ENCODE measurements at regions not wholly inside any gene's neighbourhood (a gene's known extent, or its start where the extent isn't known, plus 50 kb on each side); places are given as distances from the start of the nearest gene placed in this dataset.
A peak's percentile ranks its signal among the peaks of the same experiment; 100 is the strongest.
"Not testable (repeated sequence)": the region's sequence is repeated elsewhere in the genome, so short reads cannot be mapped to it uniquely, and the experiment has no call there.

- ATAC-seq (no peak), DNase-seq (no peak)
- ChIA-PET POLR2A (no interaction called here), CTCF (interaction anchor here (1.4 kb wide), 1 partner anchor 165 kb away, joined by 4 read pairs; no protein-coding TSS in a partner anchor)
- peaks cover 10% of the 10 kb centered on the region for H3K4me1 Mint-ChIP-seq (ENCODE audit: low read depth)
- H3K4me3 Mint-ChIP-seq = no peak overlapping the region
- H3K27me3 Mint-ChIP-seq (ENCODE audit: low read depth) = no peaks in the 10 kb centered on the region
- no peaks in the 10 kb centered on the region for H3K36me3 Mint-ChIP-seq (ENCODE audit: low read depth)
- no peaks in the 10 kb centered on the region for H3K9me3 Mint-ChIP-seq (ENCODE audit: insufficient read depth)
- H3K27ac Mint-ChIP-seq = no peak overlapping the region
These were observed 162.5 kb downstream of the VEGFA start for GRCh38 chr6:43932259-43933147.

DNA sequence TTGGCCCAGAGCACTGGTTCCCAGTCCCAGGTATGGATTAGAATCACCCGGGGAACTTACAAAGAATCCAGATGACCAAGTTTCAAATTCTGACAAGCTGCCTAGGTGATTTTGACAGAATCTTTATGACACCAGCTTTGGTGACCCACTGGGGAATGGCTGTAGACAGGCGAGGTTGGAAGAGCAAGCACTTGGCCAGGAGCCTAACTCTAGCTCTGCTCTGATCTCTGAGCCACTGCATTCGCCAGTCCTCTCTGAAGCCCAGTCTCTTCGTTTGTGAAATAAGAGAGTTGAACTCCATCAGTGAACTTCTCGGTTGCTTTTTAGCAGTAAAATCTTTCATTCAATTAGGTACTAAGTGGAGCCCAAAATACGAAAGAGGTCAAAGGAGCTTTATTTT, 161.2 kb downstream of the VEGFA start:
- H3K36me3 Mint-ChIP-seq (ENCODE audit: low read depth) = no peaks in the 10 kb centered on the region
- H3K27ac Mint-ChIP-seq = no peak overlapping the region
- no peak for DNase-seq
- no peak for ATAC-seq
- POLR2A ChIA-PET = no interaction called here
- no peak overlapping the region for H3K4me3 Mint-ChIP-seq
- H3K4me1 Mint-ChIP-seq (ENCODE audit: low read depth) = peaks cover 11% of the 10 kb centered on the region
- CTCF ChIA-PET = interaction anchor here (0.8 to 1.4 kb wide), 2 partner anchors 147 to 163 kb away, joined by 3 to 4 read pairs; no protein-coding TSS in a partner anchor
- H3K27me3 Mint-ChIP-seq (ENCODE audit: low read depth) = no peaks in the 10 kb centered on the region
- H3K9me3 Mint-ChIP-seq (ENCODE audit: insufficient read depth) = no peaks in the 10 kb centered on the region

GRCh38 chr6:43930440-43931154, 160.6 kb downstream of the VEGFA start:
- H3K4me3 Mint-ChIP-seq = no peak overlapping the region
- POLR2A ChIA-PET = no interaction called here

DNA sequence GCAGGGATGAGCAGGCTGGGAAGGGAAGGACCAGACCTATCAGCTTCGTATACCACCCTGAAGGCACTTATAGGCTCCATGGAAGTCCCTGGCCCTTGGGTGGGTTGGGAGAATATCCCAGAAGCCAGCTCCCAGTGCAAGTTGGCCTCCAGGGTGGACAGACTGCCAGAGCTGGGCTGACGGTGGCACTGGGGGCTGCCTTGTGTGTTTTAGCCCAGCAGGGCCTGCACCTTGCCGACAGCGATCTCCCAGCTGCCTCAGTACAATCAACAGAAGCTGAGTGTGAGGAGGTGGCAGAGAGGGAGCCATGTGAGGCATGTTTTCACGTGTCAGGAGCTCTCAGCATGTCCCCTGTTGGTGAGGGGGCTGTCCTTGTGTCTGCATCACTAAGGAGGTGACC, 159.5 kb downstream of the VEGFA start:
- H3K4me3 Mint-ChIP-seq = no peak overlapping the region
- peaks cover 18% of the 10 kb centered on the region for H3K4me1 Mint-ChIP-seq (ENCODE audit: low read depth)
- H3K27ac Mint-ChIP-seq = no peak overlapping the region
- peaks cover 3% of the 10 kb centered on the region for H3K27me3 Mint-ChIP-seq (ENCODE audit: low read depth)
- no peak for DNase-seq
- no peak for ATAC-seq
- POLR2A ChIA-PET = no interaction called here
- no peaks in the 10 kb centered on the region for H3K36me3 Mint-ChIP-seq (ENCODE audit: low read depth)
- H3K9me3 Mint-ChIP-seq (ENCODE audit: insufficient read depth) = no peaks in the 10 kb centered on the region
- CTCF ChIA-PET = no interaction called here

More at GRCh38 chr6:43930440-43931154, 160.6 kb downstream of the VEGFA start:
- H3K4me1 Mint-ChIP-seq (ENCODE audit: low read depth) = peaks cover 11% of the 10 kb centered on the region
- no peaks in the 10 kb centered on the region for H3K9me3 Mint-ChIP-seq (ENCODE audit: insufficient read depth)
- DNase-seq = no peak
- no peak overlapping the region for H3K27ac Mint-ChIP-seq
- ATAC-seq = no peak
- H3K27me3 Mint-ChIP-seq (ENCODE audit: low read depth) = peaks cover 1% of the 10 kb centered on the region
- CTCF ChIA-PET = interaction anchor here (0.8 kb wide), 1 partner anchor 148 kb away, joined by 3 read pairs; no protein-coding TSS in a partner anchor
- H3K36me3 Mint-ChIP-seq (ENCODE audit: low read depth) = no peaks in the 10 kb centered on the region

GRCh38 chr6:43927532-43928210, 157.7 kb downstream of the VEGFA start:
- no peak overlapping the region for H3K27ac Mint-ChIP-seq

GRCh38 chr6:43926634-43927531, 156.9 kb downstream of the VEGFA start:
- Mint-ChIP-seq H3K4me3 (no peak overlapping the region), H3K27me3 (ENCODE audit: low read depth) (peaks cover 3% of the 10 kb centered on the region), H3K27ac (no peak overlapping the region), H3K9me3 (ENCODE audit: insufficient read depth) (no peaks in the 10 kb centered on the region), H3K36me3 (ENCODE audit: low read depth) (no peaks in the 10 kb centered on the region), H3K4me1 (ENCODE audit: low read depth) (peaks cover 28% of the 10 kb centered on the region)
- ChIA-PET CTCF (interaction anchor here (1.2 to 1.4 kb wide), 2 partner anchors 26 to 159 kb away, joined by 3 to 4 read pairs; no protein-coding TSS in a partner anchor), POLR2A (interaction anchor here (0.7 kb wide), 1 partner anchor 467 kb away, joined by 3 read pairs; no protein-coding TSS in a partner anchor)
- no peak for DNase-seq
- no peak for ATAC-seq

More at GRCh38 chr6:43927532-43928210, 157.7 kb downstream of the VEGFA start:
- no peak for ATAC-seq
- no peaks in the 10 kb centered on the region for H3K36me3 Mint-ChIP-seq (ENCODE audit: low read depth)
- POLR2A ChIA-PET = no interaction called here
- CTCF ChIA-PET = no interaction called here
- DNase-seq = no peak
- H3K9me3 Mint-ChIP-seq (ENCODE audit: insufficient read depth) = no peaks in the 10 kb centered on the region
- H3K27me3 Mint-ChIP-seq (ENCODE audit: low read depth) = peaks cover 3% of the 10 kb centered on the region
- peaks cover 28% of the 10 kb centered on the region for H3K4me1 Mint-ChIP-seq (ENCODE audit: low read depth)
- H3K4me3 Mint-ChIP-seq = no peak overlapping the region

DNA sequence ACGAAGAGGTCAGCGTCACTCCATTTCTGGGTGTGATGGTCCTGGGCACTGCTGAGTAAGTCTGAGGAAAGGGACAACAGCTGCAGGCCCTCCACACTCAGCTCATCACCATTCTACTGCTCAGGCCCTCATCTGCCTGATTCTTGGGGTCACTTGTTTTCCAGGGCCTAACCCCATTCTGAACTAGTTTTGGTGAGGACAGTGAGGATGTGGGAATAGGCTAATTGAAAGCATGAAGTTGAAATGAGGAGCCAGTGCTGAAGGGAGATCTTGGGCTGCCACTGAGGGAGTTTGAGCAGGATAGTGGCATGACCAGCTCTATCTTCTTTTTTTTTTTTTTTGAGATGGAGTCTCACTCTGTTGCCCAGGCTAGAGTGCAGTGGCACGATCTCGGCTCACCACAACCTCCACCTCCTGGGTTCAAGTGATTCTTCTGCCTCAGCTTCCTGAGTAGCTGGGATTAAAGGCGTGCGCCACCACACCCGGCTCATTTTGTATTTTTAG, 155.7 kb downstream of the VEGFA start:
- H3K4me1 Mint-ChIP-seq (ENCODE audit: low read depth) = peaks cover 28% of the 10 kb centered on the region
- H3K9me3 Mint-ChIP-seq (ENCODE audit: insufficient read depth); ATAC-seq; H3K27ac Mint-ChIP-seq; H3K36me3 Mint-ChIP-seq (ENCODE audit: low read depth); H3K27me3 Mint-ChIP-seq (ENCODE audit: low read depth); POLR2A ChIA-PET; H3K4me3 Mint-ChIP-seq; DNase-seq: not testable (repeated sequence)
- CTCF ChIA-PET = interaction anchor here (1.2 to 2.2 kb wide), 3 partner anchors 27 to 158 kb away, joined by 3 to 5 read pairs (median 4); no protein-coding TSS in a partner anchor

DNA sequence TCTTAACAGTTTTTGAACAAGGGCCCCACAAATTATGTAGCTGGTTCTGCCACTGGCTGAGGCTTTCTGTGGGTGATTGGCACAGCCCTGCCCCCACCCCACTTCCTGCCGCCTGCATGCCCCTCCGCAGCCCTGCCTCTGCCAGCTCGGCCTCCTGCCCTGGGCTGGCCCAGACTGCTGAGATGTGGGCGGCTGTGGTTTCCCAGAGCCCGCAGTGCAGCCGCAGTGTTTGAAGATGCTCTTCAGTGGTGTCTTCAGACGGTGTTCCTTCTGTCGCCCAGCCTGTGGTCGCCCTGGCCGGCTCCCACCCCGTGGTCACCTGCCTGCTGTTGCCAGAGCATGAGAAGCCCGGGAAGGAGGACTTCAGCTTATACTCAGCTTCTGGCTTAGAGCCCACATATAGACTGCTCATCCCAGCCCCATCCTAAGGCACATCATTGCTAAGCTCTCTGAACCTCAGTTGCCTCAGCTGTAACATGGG, 154.3 kb downstream of the VEGFA start:
- Mint-ChIP-seq H3K9me3 (ENCODE audit: insufficient read depth) (no peaks in the 10 kb centered on the region), H3K27me3 (ENCODE audit: low read depth) (peaks cover 16% of the 10 kb centered on the region), H3K27ac (no peak overlapping the region), H3K4me1 (ENCODE audit: low read depth) (peaks cover 28% of the 10 kb centered on the region), H3K36me3 (ENCODE audit: low read depth) (no peaks in the 10 kb centered on the region), H3K4me3 (no peak overlapping the region)
- ATAC-seq (peak; percentile 83), DNase-seq (peak; percentile 68)
- ChIA-PET CTCF (interaction anchor here (0.6 to 2.2 kb wide), 5 partner anchors 10 to 200 kb away, joined by 3 to 5 read pairs (median 4); no protein-coding TSS in a partner anchor), POLR2A (no interaction called here)

DNA sequence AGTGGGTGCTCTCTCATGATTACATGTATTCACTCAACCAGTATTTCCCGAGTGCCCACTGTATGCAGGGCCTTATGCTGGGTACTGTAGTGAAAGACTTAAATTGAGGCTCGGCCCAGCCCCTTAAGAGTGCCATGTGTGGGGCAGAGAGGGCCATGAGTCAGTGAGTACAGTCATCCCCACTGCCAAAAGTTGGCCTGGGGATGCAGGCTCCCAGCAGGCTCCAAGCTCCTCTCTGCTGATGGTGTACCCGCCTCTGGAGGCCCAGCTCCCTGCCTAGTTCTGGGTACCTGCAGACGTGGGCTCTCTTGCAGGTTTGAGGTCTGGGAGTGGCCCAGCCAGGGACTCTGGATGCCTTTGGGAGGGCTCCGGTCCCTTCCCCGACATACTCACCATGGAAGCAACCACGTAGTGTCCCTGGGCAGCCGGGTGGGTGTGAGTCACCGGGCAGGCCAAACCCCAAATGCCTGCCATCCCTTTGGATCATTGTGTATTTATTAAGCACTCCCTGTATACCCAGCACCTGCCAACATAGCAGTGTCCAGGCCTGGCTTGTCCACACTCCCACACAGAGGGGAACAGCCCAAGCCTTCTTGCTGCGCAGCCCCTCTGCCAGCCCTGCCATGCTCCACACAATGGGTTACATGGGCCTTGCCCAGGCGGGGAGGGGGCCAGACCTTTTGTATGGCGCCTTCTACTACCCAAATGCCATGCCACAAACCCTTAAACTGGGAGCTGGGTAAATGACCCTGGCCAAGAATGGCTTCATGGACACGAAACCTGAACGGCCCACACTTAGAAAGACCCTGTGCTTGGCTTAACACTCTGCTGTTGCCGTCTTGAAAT, 153.6 kb downstream of the VEGFA start:
- peak; percentile 7 for ATAC-seq
- POLR2A ChIA-PET = no interaction called here
- Mint-ChIP-seq H3K36me3 (ENCODE audit: low read depth) (no peaks in the 10 kb centered on the region), H3K4me1 (ENCODE audit: low read depth) (peaks cover 28% of the 10 kb centered on the region), H3K9me3 (ENCODE audit: insufficient read depth) (no peaks in the 10 kb centered on the region), H3K27me3 (ENCODE audit: low read depth) (peaks cover 16% of the 10 kb centered on the region), H3K27ac (no peak overlapping the region), H3K4me3 (no peak overlapping the region)
- DNase-seq = no peak
- CTCF ChIA-PET = interaction anchor here (1.1 to 2.2 kb wide), 4 partner anchors 10 to 199 kb away, joined by 3 to 5 read pairs (median 4); no protein-coding TSS in a partner anchor

Data from activated CD8-positive, alpha-beta T cell treated with anti-CD3 and anti-CD28 coated beads, Interleukin-2, amount 10 ng/mL, durations not matched to agents 7 days and 5 days (primary cell).